Activated naive CD4-positive, alpha-beta T cell treated with anti-CD3 and anti-CD28 coated beads, Interleukin-2, amount 10 ng/mL, durations not matched to agents 7 days and 5 days (primary cell): ENCODE measurements at regions not wholly inside any gene's neighbourhood (a gene's known extent, or its start where the extent isn't known, plus 50 kb on each side); places are given as distances from the start of the nearest gene placed in this dataset.

Source experiments
- CTCF ChIA-PET: fragments of 350-600 bp; sonication (Branson Sonifier 250); formaldehyde crosslinking; loops from one replicate; lab custom pipeline; 2021; ENCODE audit warnings: antibody characterized with exemption; lab: Charles Lee
- DNase-seq: peaks from one replicate; pipeline ENCODE4 v3.0.0-alpha.2; 2020
- H3K27ac Mint-ChIP-seq: one replicate; pipeline ENCODE4 v1.8.0; 2021; ENCODE audit warnings: mild to moderate bottlenecking, moderate library complexity, mixed read lengths
- H3K27me3 Mint-ChIP-seq: one replicate; pipeline ENCODE4 v1.8.0; 2021; ENCODE audit warnings: mild to moderate bottlenecking, mixed read lengths
- H3K36me3 Mint-ChIP-seq: one replicate; pipeline ENCODE4 v1.8.0; 2021; ENCODE audit warnings: mixed read lengths
- H3K4me1 Mint-ChIP-seq: one replicate; pipeline ENCODE4 v1.8.0; 2021; ENCODE audit warnings: mixed read lengths
- H3K4me3 Mint-ChIP-seq: one replicate; pipeline ENCODE4 v1.8.0; 2021; ENCODE audit warnings: mild to moderate bottlenecking, moderate library complexity, mixed read lengths
- H3K9me3 Mint-ChIP-seq: one replicate; pipeline ENCODE4 v1.8.0; 2021; ENCODE audit warnings: mixed read lengths

- H3K4me1 Mint-ChIP-seq, result no peaks in the 10 kb centered on the region
- no peaks in the 10 kb centered on the region for H3K9me3 Mint-ChIP-seq
- no peaks in the 10 kb centered on the region for H3K36me3 Mint-ChIP-seq
- no peak overlapping the region for H3K4me3 Mint-ChIP-seq
- CTCF ChIA-PET, result no interaction called here
- DNase-seq, result no peak
- no peak overlapping the region for H3K27ac Mint-ChIP-seq
- no peaks in the 10 kb centered on the region for H3K27me3 Mint-ChIP-seq
Observed at GRCh38 chr4:23237771-23238170, 545.0 kb downstream of the GBA3 start.

DNA sequence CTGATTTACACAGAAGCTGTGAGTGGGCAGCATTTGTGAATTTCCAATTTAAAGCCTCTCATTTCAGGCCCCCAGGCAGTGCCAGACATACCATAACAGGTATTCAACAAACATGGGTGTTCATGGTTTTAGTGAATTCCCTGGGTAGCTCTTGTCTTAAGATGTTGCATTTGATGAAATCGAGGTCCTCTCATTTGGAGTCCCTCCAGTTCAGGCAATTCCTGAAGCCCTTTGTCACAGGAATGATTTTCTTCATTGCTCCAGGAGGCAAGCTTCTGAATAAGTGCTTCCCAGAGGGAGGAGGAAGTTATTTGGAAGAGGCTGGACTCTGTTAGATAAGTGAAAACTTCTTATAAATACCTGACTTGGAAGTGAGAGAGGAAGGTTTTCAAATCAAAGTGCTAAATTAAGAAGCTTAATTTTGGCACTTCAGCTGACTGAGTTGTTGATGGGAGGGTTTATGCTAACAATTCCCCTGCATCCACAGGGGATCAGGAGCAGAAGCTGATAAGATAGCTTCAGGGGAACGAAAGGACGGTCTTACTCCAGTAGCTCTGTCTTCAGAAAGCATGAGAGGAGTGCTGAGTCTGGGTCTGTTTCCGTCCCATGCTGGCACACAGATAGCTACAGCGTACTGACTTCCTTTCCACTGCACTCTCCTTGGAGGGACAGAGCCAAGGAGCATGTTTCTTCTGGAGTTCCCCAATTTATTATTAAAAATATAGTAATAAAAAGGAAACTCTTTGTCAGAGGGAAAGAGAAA lies 543.1 kb downstream of the GBA3 start:
- CTCF ChIA-PET, result no interaction called here
- DNase-seq, result no peak
- no peaks in the 10 kb centered on the region for H3K4me1 Mint-ChIP-seq
- no peaks in the 10 kb centered on the region for H3K9me3 Mint-ChIP-seq
- no peaks in the 10 kb centered on the region for H3K36me3 Mint-ChIP-seq
- H3K27ac Mint-ChIP-seq, result no peak overlapping the region
- H3K4me3 Mint-ChIP-seq, result no peak overlapping the region
- no peaks in the 10 kb centered on the region for H3K27me3 Mint-ChIP-seq

GRCh38 chr4:23234716-23235115 lies 542.0 kb downstream of the GBA3 start:
- Mint-ChIP-seq H3K4me1 (no peaks in the 10 kb centered on the region), H3K36me3 (no peaks in the 10 kb centered on the region), H3K27me3 (no peaks in the 10 kb centered on the region), H3K9me3 (no peaks in the 10 kb centered on the region), H3K27ac (no peak overlapping the region), H3K4me3 (no peak overlapping the region)
- CTCF ChIA-PET, result no interaction called here
- DNase-seq, result no peak

DNA sequence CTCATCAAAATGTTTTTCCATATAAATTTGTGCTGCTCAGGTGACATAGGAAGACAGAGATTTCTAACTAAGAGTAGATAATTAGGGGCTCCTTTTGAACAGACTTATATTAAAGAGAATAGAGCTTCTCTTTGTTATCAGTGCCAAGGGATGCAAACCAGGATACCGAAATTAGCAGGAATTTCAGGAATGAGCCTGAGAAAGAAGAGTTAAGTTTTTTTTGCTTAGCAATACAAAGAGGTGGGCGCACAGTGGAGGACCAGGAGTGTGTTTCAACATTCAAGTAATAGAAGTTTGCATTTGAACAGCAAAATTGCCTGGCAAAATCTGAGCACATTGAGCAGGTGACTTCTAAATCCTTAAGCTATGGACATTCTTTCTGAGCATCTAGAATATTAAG lies 541.3 kb downstream of the GBA3 start:
- no peaks in the 10 kb centered on the region for H3K4me1 Mint-ChIP-seq
- CTCF ChIA-PET, result no interaction called here
- no peaks in the 10 kb centered on the region for H3K36me3 Mint-ChIP-seq
- no peaks in the 10 kb centered on the region for H3K27me3 Mint-ChIP-seq
- H3K27ac Mint-ChIP-seq, result no peak overlapping the region
- no peak overlapping the region for H3K4me3 Mint-ChIP-seq
- DNase-seq, result no peak
- H3K9me3 Mint-ChIP-seq, result no peaks in the 10 kb centered on the region

DNA sequence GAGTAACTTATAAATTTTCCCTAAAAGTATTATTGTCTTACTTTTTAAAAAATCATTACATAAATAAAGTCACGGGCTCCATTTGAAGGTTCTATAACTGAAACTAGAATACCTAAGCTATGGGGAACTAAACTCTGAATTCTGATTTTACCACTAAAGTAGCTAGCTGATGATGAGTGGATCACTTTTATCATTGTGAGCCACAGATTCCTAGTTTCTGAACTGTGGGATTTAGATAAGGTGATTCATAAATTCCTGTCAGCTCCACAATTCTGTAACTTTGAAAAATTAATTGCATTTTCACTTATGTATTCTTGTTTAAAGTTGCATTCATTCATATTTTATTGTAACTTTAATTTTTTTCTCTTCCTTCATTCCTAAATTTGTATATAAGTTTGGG lies 540.9 kb downstream of the GBA3 start:
- no peaks in the 10 kb centered on the region for H3K36me3 Mint-ChIP-seq
- no peaks in the 10 kb centered on the region for H3K9me3 Mint-ChIP-seq
- CTCF ChIA-PET, result no interaction called here
- no peak for DNase-seq
- no peaks in the 10 kb centered on the region for H3K4me1 Mint-ChIP-seq
- no peaks in the 10 kb centered on the region for H3K27me3 Mint-ChIP-seq
- H3K4me3 Mint-ChIP-seq, result no peak overlapping the region
- H3K27ac Mint-ChIP-seq, result no peak overlapping the region

GRCh38 chr4:23232987-23233386 lies 540.2 kb downstream of the GBA3 start:
- H3K4me3 Mint-ChIP-seq, result no peak overlapping the region
- no peaks in the 10 kb centered on the region for H3K36me3 Mint-ChIP-seq
- DNase-seq, result no peak
- no peaks in the 10 kb centered on the region for H3K27me3 Mint-ChIP-seq
- H3K27ac Mint-ChIP-seq, result no peak overlapping the region
- CTCF ChIA-PET, result no interaction called here
- H3K9me3 Mint-ChIP-seq, result no peaks in the 10 kb centered on the region
- no peaks in the 10 kb centered on the region for H3K4me1 Mint-ChIP-seq

DNA sequence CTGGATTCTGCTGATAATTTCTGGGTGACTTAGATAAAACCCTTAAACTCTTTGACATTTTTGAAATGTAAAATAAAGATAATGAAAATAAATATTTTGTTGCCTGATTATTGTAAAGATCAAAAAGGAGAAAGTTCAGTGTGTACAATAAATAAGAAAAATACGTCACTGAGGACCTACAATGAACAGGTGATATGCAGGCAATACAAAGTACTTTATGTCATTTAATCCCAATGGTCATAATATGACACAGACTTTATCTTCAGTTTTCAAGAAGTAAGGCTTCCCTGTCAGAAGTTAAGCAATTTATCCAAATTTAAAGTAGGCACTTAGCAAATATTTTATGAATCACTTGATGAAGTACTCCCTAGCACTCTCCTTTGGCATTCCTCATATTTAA lies 532.8 kb downstream of the GBA3 start:
- H3K9me3 Mint-ChIP-seq, result no peaks in the 10 kb centered on the region
- H3K4me1 Mint-ChIP-seq, result no peaks in the 10 kb centered on the region
- no peaks in the 10 kb centered on the region for H3K36me3 Mint-ChIP-seq
- DNase-seq, result no peak
- H3K27ac Mint-ChIP-seq, result no peak overlapping the region
- H3K27me3 Mint-ChIP-seq, result no peaks in the 10 kb centered on the region
- CTCF ChIA-PET, result no interaction called here
- H3K4me3 Mint-ChIP-seq, result no peak overlapping the region

GRCh38 chr4:23224684-23225420 lies 532.1 kb downstream of the GBA3 start:
- DNase-seq, result no peak
- no peaks in the 10 kb centered on the region for H3K36me3 Mint-ChIP-seq
- CTCF ChIA-PET, result no interaction called here
- H3K9me3 Mint-ChIP-seq, result no peaks in the 10 kb centered on the region
- no peak overlapping the region for H3K27ac Mint-ChIP-seq
- no peaks in the 10 kb centered on the region for H3K4me1 Mint-ChIP-seq
- no peaks in the 10 kb centered on the region for H3K27me3 Mint-ChIP-seq
- H3K4me3 Mint-ChIP-seq, result no peak overlapping the region

- Mint-ChIP-seq H3K27me3 (no peaks in the 10 kb centered on the region), H3K4me3 (no peak overlapping the region), H3K9me3 (no peaks in the 10 kb centered on the region), H3K4me1 (no peaks in the 10 kb centered on the region), H3K36me3 (no peaks in the 10 kb centered on the region), H3K27ac (no peak overlapping the region)
- no peak for DNase-seq
- CTCF ChIA-PET, result no interaction called here
Observed at GRCh38 chr4:23220911-23221310, 528.2 kb downstream of the GBA3 start.

DNA sequence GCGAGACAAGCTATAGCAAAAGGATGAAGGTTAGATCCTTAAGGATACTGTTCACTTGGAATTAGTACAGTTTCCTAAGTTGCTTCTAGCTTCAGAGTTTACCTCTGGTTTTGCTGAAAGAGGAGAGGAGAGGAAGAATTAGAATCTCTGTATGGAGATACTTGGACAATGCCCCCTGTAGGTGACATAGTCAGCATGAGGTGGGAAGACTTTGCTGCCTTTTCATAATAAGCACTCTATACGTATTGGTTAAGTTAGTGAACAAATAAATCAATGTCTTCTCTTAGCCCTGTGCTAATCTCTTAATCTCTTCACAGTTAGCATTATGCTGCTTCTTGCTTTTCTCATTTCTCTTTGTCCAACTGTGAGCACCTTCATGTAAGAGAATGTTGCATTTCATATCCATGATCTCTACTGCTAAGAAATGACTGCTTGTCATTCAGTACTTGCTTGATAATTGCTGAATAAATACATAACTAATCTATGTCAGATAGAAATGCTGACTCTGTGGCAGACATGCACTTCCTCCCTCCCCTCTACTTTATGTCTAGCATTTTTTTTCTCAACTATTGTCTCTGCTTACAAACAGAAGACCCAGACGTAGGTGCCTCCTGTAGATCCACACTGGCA lies 527.2 kb downstream of the GBA3 start:
- H3K9me3 Mint-ChIP-seq, result no peaks in the 10 kb centered on the region
- CTCF ChIA-PET, result no interaction called here
- H3K27me3 Mint-ChIP-seq, result no peaks in the 10 kb centered on the region
- DNase-seq, result no peak
- no peaks in the 10 kb centered on the region for H3K36me3 Mint-ChIP-seq
- no peak overlapping the region for H3K4me3 Mint-ChIP-seq
- no peak overlapping the region for H3K27ac Mint-ChIP-seq
- H3K4me1 Mint-ChIP-seq, result no peaks in the 10 kb centered on the region

DNA sequence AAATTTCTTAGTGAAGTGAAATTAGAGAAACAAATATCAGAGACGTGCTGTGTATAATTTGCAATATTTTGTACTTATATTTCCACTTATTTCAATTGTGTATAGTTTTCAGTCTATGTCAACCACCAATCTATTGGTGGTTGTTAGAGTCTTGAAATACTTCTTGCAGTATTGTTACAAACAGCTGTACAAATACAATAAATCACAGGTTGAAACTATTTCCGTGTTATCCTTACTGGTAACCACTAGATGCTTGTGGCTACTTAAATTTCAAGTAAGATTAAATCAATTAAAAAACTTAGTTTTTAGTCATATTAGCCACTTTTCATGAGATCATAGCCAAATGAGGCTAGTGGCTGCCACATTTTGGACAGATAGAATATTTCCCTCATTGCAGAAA lies 520.5 kb downstream of the GBA3 start:
- no peak for DNase-seq
- H3K27me3 Mint-ChIP-seq, result no peaks in the 10 kb centered on the region
- H3K9me3 Mint-ChIP-seq, result no peaks in the 10 kb centered on the region
- no peak overlapping the region for H3K27ac Mint-ChIP-seq
- CTCF ChIA-PET, result no interaction called here
- no peak overlapping the region for H3K4me3 Mint-ChIP-seq
- no peaks in the 10 kb centered on the region for H3K36me3 Mint-ChIP-seq
- H3K4me1 Mint-ChIP-seq, result no peaks in the 10 kb centered on the region

GRCh38 chr4:23212558-23212957 lies 519.8 kb downstream of the GBA3 start:
- DNase-seq, result no peak
- Mint-ChIP-seq H3K4me3 (no peak overlapping the region), H3K4me1 (no peaks in the 10 kb centered on the region), H3K36me3 (no peaks in the 10 kb centered on the region), H3K27me3 (no peaks in the 10 kb centered on the region), H3K9me3 (peaks cover 2% of the 10 kb centered on the region), H3K27ac (no peak overlapping the region)
- CTCF ChIA-PET, result interaction anchor here (0.6 kb wide), 1 partner anchor 121 kb away, joined by 4 read pairs; no protein-coding TSS in a partner anchor

GRCh38 chr4:23207059-23207458 lies 514.3 kb downstream of the GBA3 start:
- H3K4me3 Mint-ChIP-seq, result no peak overlapping the region
- H3K9me3 Mint-ChIP-seq, result peaks cover 2% of the 10 kb centered on the region
- H3K27me3 Mint-ChIP-seq, result no peaks in the 10 kb centered on the region
- CTCF ChIA-PET, result no interaction called here
- DNase-seq, result no peak
- no peaks in the 10 kb centered on the region for H3K4me1 Mint-ChIP-seq
- H3K27ac Mint-ChIP-seq, result no peak overlapping the region
- H3K36me3 Mint-ChIP-seq, result no peaks in the 10 kb centered on the region

DNA sequence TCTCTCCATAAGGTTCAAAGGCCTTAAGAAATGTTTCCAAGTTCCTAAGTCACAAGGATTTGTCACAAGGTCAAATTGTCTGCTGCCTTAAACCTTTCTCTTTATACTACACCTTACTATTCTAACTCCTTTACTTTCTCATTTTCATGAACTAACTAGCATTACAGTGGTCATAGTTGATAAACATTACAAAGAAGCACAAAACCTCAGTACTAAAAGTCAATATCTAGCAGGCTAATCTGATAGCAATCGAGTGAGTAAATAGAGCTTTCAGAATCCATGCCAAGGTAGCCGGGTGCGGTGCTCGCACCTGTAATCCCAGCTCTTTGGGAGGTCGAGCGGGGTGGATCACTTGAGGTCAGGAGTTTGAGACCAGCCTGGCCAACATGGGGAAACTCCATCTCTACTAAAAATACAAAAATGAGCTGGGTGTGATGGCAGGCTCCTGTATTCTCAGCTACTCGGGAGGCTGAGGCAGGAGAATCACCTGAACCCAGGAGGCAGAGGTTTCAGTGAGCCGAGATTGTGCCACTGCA lies 510.0 kb downstream of the GBA3 start:
- no peak for DNase-seq
- no peaks in the 10 kb centered on the region for H3K27me3 Mint-ChIP-seq
- no peaks in the 10 kb centered on the region for H3K36me3 Mint-ChIP-seq
- H3K27ac Mint-ChIP-seq, result no peak overlapping the region
- H3K4me3 Mint-ChIP-seq, result no peak overlapping the region
- CTCF ChIA-PET, result no interaction called here
- H3K4me1 Mint-ChIP-seq, result no peaks in the 10 kb centered on the region
- H3K9me3 Mint-ChIP-seq, result peaks cover 1% of the 10 kb centered on the region

DNA sequence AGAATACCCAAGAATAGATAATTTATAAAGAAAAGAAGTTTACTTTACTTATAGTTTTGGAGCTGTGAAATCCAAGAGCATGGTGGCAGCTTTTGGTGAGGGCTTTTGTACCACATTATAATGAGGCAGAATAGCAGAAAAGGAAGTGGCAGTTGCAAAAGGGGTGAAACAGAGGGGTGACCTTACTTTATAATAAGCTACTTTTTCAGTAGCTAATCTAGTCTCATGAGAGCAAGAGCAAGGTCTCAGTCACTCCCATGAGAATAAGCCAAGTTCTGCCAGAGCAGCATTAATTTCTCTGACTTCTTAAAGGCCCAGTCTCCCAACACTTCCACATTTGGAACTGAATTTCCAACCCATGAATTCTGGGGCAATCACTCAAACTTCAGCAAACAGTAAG lies 502.0 kb downstream of the GBA3 start:
- CTCF ChIA-PET, result no interaction called here
- no peaks in the 10 kb centered on the region for H3K27me3 Mint-ChIP-seq
- H3K27ac Mint-ChIP-seq, result no peak overlapping the region
- H3K4me3 Mint-ChIP-seq, result no peak overlapping the region
- no peaks in the 10 kb centered on the region for H3K9me3 Mint-ChIP-seq
- DNase-seq, result no peak
- H3K4me1 Mint-ChIP-seq, result no peaks in the 10 kb centered on the region
- H3K36me3 Mint-ChIP-seq, result no peaks in the 10 kb centered on the region
